ENCODE measurements at regions not wholly inside any gene's neighbourhood (a gene's known extent, or its start where the extent isn't known, plus 50 kb on each side); places are given as distances from the start of the nearest gene placed in this dataset.

DNA sequence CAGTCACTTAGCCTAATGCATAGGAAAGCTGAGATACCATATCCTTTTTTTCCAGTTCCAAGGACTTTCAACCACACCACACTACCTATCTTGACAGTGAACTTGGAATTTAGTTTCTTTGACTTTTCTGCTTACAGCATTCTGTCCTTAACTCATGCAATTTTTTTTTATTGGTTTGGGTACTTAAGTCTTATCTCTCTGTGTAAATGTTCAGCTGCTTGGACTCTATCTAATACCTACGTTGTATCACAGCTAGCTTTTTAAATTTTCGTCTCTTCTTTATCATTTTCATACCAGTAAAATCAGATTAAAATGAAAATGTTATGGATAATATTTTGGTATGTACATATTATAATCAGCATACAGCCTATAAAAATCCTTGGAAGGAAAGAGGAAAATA is 106.9 kb upstream of the ADGRF1 start:
- TF ChIP-seq, protein P1, sequence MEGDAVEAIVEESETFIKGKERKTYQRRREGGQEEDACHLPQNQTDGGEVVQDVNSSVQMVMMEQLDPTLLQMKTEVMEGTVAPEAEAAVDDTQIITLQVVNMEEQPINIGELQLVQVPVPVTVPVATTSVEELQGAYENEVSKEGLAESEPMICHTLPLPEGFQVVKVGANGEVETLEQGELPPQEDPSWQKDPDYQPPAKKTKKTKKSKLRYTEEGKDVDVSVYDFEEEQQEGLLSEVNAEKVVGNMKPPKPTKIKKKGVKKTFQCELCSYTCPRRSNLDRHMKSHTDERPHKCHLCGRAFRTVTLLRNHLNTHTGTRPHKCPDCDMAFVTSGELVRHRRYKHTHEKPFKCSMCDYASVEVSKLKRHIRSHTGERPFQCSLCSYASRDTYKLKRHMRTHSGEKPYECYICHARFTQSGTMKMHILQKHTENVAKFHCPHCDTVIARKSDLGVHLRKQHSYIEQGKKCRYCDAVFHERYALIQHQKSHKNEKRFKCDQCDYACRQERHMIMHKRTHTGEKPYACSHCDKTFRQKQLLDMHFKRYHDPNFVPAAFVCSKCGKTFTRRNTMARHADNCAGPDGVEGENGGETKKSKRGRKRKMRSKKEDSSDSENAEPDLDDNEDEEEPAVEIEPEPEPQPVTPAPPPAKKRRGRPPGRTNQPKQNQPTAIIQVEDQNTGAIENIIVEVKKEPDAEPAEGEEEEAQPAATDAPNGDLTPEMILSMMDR (IDR thresholded peaks at IDR 0.05; ENCODE audit: low read length) = no peak
- no peak for TF ChIP-seq EZH2 (IDR thresholded peaks at IDR 0.05; ENCODE audit: borderline replicate concordance, low read length)
